ENCODE measurements at regions not wholly inside any gene's neighbourhood (a gene's known extent, or its start where the extent isn't known, plus 50 kb on each side); places are given as distances from the start of the nearest gene placed in this dataset.

GRCh38 chr9:134228649-134229048 is 64.3 kb upstream of the RNU6ATAC start:
- TF ChIP-seq, protein P1, sequence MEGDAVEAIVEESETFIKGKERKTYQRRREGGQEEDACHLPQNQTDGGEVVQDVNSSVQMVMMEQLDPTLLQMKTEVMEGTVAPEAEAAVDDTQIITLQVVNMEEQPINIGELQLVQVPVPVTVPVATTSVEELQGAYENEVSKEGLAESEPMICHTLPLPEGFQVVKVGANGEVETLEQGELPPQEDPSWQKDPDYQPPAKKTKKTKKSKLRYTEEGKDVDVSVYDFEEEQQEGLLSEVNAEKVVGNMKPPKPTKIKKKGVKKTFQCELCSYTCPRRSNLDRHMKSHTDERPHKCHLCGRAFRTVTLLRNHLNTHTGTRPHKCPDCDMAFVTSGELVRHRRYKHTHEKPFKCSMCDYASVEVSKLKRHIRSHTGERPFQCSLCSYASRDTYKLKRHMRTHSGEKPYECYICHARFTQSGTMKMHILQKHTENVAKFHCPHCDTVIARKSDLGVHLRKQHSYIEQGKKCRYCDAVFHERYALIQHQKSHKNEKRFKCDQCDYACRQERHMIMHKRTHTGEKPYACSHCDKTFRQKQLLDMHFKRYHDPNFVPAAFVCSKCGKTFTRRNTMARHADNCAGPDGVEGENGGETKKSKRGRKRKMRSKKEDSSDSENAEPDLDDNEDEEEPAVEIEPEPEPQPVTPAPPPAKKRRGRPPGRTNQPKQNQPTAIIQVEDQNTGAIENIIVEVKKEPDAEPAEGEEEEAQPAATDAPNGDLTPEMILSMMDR (conservative IDR thresholded peaks at IDR 0.05 in 1 of 2, IDR thresholded peaks at IDR 0.05 in 1 of 2; ENCODE audit: extremely low read depth in 1 of 2, insufficient read depth in 1 of 2, low read depth in 1 of 2, low read length in 2 of 2) = no peak
- no peak for TF ChIP-seq EZH2 (IDR thresholded peaks at IDR 0.05; ENCODE audit: borderline replicate concordance, low read length)
